GM12878 (cell line): ENCODE measurements at regions not wholly inside any gene's neighbourhood (a gene's known extent, or its start where the extent isn't known, plus 50 kb on each side); places are given as distances from the start of the nearest gene placed in this dataset.

Experiments used
- ATAC-seq: fragments of 200-7000 bp; cut with Tn5 transposase; 3 replicates; pipeline ENCODE4 v1.9.1; 2020; ENCODE audit warnings: mild to moderate bottlenecking, moderate library complexity
- BruUV-seq: library from RNA; stranded (reverse); fragments of 400-500 nt; replicated peaks from 2 replicates; lab custom pipeline; 2021; lab: Mats Ljungman, UMichigan
- CTCF ChIA-PET: fragments of 300-600 bp; sonication (Branson Sonifier 250); formaldehyde crosslinking; extraction: SDS; loops from one replicate; lab custom pipeline; 2021; ENCODE audit warnings: inconsistent platforms; lab: Yijun Ruan, JAX
- POLR2A ChIA-PET: fragments of 350-600 bp; formaldehyde crosslinking; extraction: SDS; loops from one replicate; lab custom pipeline; 2021; ENCODE audit warnings: inconsistent platforms; lab: Charles Lee
- RAD21 ChIA-PET: fragments of 300-600 bp; sonication (Branson Sonifier 250); formaldehyde crosslinking; loops from one replicate; lab custom pipeline; 2023; ENCODE audit warnings: antibody characterized with exemption; ENCODE audit not compliant: unreplicated experiment; lab: Charles Lee
- SMC1A ChIA-PET: fragments of 300-600 bp; sonication (Branson Sonifier 250); formaldehyde crosslinking; loops from one replicate; lab custom pipeline; 2023; ENCODE audit not compliant: unreplicated experiment, uncharacterized antibody; lab: Charles Lee
- DNase-seq: peaks from one replicate; pipeline ENCODE4 v3.0.0-alpha.2; 2011; ENCODE audit warnings: low read depth, low spot score
- FAIRE-seq: peaks from 3 replicates; lab custom pipeline; 2011; peaks lifted over from hg19 to GRCh38; lab: Jason Lieb, UNC
- H2AFZ ChIP-seq: 2 replicates; pipeline ENCODE4 v1.6.0; 2011; ENCODE audit warnings: low read depth, low read length, control low read depth; ENCODE audit not compliant: control insufficient read depth
- H3K27ac ChIP-seq: 2 replicates; pipeline ENCODE4 v1.5.1; 2011; ENCODE audit warnings: control low read depth; ENCODE audit not compliant: control insufficient read depth, insufficient read depth
- H3K27me3 ChIP-seq, 2 experiments: replicated peaks in 1 of 2; 2 replicates each; pipeline versions ENCODE4 v1.6.0 to v1.6.1; 2011; ENCODE audit warnings: low read length in 1 of 2; ENCODE audit not compliant: control insufficient read depth in 2 of 2, insufficient read depth in 2 of 2
- H3K36me3 ChIP-seq, 2 experiments: 2 replicates each; pipeline ENCODE4 v1.5.1; 2011; ENCODE audit warnings: low read length in 1 of 2; ENCODE audit not compliant: control insufficient read depth in 2 of 2, insufficient read depth in 2 of 2
- H3K4me1 ChIP-seq: 2 replicates; pipeline ENCODE4 v1.6.1; 2011; ENCODE audit warnings: mild to moderate bottlenecking, low read length, moderate library complexity, mixed read lengths; ENCODE audit not compliant: control insufficient read depth, insufficient read depth
- H3K4me2 ChIP-seq: 2 replicates; pipeline ENCODE4 v1.6.0; 2011; ENCODE audit warnings: control low read depth; ENCODE audit not compliant: control insufficient read depth, insufficient read depth
- H3K4me3 ChIP-seq: fragments of 200-600 bp; sonication (generic); 2 replicates; pipeline ENCODE4 v1.5.1; 2016
- H3K79me2 ChIP-seq: 2 replicates; pipeline ENCODE4 v1.6.0; 2011; ENCODE audit warnings: low read length; ENCODE audit not compliant: control insufficient read depth, insufficient read depth
- H3K9ac ChIP-seq: 2 replicates; pipeline ENCODE4 v1.8.0; 2011; ENCODE audit warnings: low read length, control low read depth, mixed read lengths; ENCODE audit not compliant: control insufficient read depth, insufficient read depth
- H3K9me3 ChIP-seq: replicated peaks from 3 replicates; pipeline ENCODE4 v1.5.1; 2011; ENCODE audit warnings: mild to moderate bottlenecking, low read length; ENCODE audit not compliant: control insufficient read depth, insufficient read depth
- H4K20me1 ChIP-seq: 2 replicates; pipeline ENCODE4 v1.6.0; 2011; ENCODE audit not compliant: control insufficient read depth, insufficient read depth
- BHLHE40 ChIP-seq, 2 experiments: fragments of 450-650 bp in 1 of 2; IDR thresholded peaks; 2 replicates each; pipeline ENCODE4 v1.6.1; 2011 to 2017; ENCODE audit warnings: low read depth in 2 of 2, borderline replicate concordance in 1 of 2, improper control_type of control experiment in 1 of 2, low read length in 1 of 2, mild to moderate bottlenecking in 1 of 2
- EP300 ChIP-seq, 2 experiments: fragments of 150-350 bp in 1 of 2; IDR thresholded peaks; 2 replicates each; pipeline ENCODE4 v1.6.1; 2011 to 2012; ENCODE audit warnings: low read depth in 2 of 2, low read length in 2 of 2, borderline replicate concordance in 1 of 2, improper control_type of control experiment in 1 of 2, inconsistent platforms in 1 of 2; ENCODE audit not compliant: control insufficient read depth in 1 of 2
- FOXM1 ChIP-seq: IDR thresholded peaks from 2 replicates; pipeline ENCODE4 v1.6.1; 2012; ENCODE audit warnings: low read depth, mild to moderate bottlenecking, inconsistent platforms, low read length, moderate library complexity
- HCFC1 ChIP-seq: fragments of 150-350 bp; IDR thresholded peaks from 2 replicates; pipeline ENCODE4 v1.6.1; 2014; ENCODE audit warnings: low read length
- HDAC6 ChIP-seq: fragments of 200-600 bp; sonication (generic); IDR thresholded peaks from one replicate; pipeline ENCODE4 v1.8.0; 2017; ENCODE audit warnings: antibody characterized with exemption; ENCODE audit not compliant: unreplicated experiment
- IKZF1 ChIP-seq: fragments of 450-650 bp; conservative IDR thresholded peaks from 2 replicates; pipeline ENCODE4 v1.6.1; 2017; ENCODE audit warnings: antibody characterized with exemption, mild to moderate bottlenecking
- NFXL1 ChIP-seq: fragments of 450-650 bp; IDR thresholded peaks from 2 replicates; pipeline ENCODE4 v1.6.1; 2017; ENCODE audit warnings: antibody characterized with exemption, mild to moderate bottlenecking, borderline replicate concordance
- POLR2AphosphoS2 ChIP-seq: IDR thresholded peaks from 2 replicates; pipeline ENCODE4 v1.6.1; 2011; ENCODE audit warnings: low read depth, mild to moderate bottlenecking, low read length, improper control_type of control experiment, moderate library complexity
- RB1 ChIP-seq: fragments of 450-650 bp; formaldehyde crosslinking; IDR thresholded peaks from 2 replicates; pipeline ENCODE4 v1.6.1; 2017; ENCODE audit warnings: mild to moderate bottlenecking, borderline replicate concordance
- SMAD1 ChIP-seq: fragments of 450-650 bp; IDR thresholded peaks from 2 replicates; pipeline ENCODE4 v1.6.1; 2018; ENCODE audit warnings: mild to moderate bottlenecking, low read depth; ENCODE audit not compliant: partially characterized antibody
- WGBS: methylation state at CpG from one replicate; pipeline ENCODE4 v1.1.6; 2016; ENCODE audit warnings: low lambda C conversion rate; ENCODE audit not compliant: insufficient replicate concordance, insufficient coverage; ENCODE audit errors: missing lambda C conversion rate; 5-methylcytosine and 5-hydroxymethylcytosine counted together
- in situ Hi-C: fragments of 300-500 bp; cut with MboI; formaldehyde crosslinking; loops from 9 replicates; pipeline ENCODE4 v1.14.3; 2018; ENCODE audit warnings: mixed read lengths
- intact Hi-C: fragments of 100-400 bp; cut with micrococcal nuclease; formaldehyde crosslinking; loops from one replicate; pipeline ENCODE4 v1.14.2; 2022; ENCODE audit not compliant: unreplicated experiment
- TF ChIP-seq, protein P1 (sequence below): fragments of 450-650 bp; IDR thresholded peaks from 2 replicates; pipeline ENCODE4 v1.6.1; 2016; ENCODE audit warnings: mild to moderate bottlenecking
- TF ChIP-seq, protein P2 (sequence below): IDR thresholded peaks from 2 replicates; pipeline ENCODE4 v1.6.1; 2011; ENCODE audit warnings: low read depth, mild to moderate bottlenecking, low read length, moderate library complexity, borderline replicate concordance; ENCODE audit errors: extremely low read depth
- TF ChIP-seq, protein P3 (sequence below), 3 experiments: IDR thresholded peaks in 2 of 3; conservative IDR thresholded peaks in 1 of 3; 2 replicates each; pipeline ENCODE4 v1.5.1; 2011; ENCODE audit warnings: low read depth in 3 of 3, low read length in 3 of 3, mild to moderate bottlenecking in 3 of 3, control low read depth in 2 of 3, moderate library complexity in 2 of 3, inconsistent platforms in 1 of 3, mixed read lengths in 1 of 3; ENCODE audit not compliant: control insufficient read depth in 2 of 3, insufficient read depth in 1 of 3; ENCODE audit errors: extremely low read depth in 1 of 3
- TF ChIP-seq, protein P4 (sequence below): IDR thresholded peaks from 2 replicates; pipeline ENCODE4 v1.6.1; 2012; ENCODE audit warnings: low read length, inconsistent platforms

DNA sequence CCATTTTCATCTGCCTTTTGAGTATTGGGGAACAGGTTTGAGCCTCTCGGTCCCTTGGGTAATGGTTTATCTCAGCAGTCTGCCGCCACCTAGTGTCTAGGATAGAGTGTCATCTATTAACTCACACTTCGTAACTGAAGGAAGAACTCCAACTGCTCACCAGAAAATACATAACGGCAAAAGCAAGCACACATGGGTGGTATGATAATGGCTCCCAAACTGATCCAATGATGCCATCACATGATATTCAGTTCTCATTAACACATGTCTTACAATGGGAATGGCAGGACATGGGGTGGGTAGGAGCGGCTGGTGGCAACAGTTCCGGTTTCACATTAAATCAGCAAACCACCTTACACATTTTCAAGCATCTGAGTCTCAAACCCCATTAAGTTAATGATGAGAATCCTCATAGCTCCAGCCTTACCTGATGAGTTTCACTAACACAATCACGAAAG lies 110.7 kb upstream of the PHACTR1 start:
- in situ Hi-C loops (loop anchor here (5.0 to 10.0 kb wide), 6 partner anchors 249 to 1019 kb away; partner anchors contain the start of gene HIVEP1), intact Hi-C loops (loop anchor here (1.0 to 10.0 kb wide), 5 partner anchors 593 to 988 kb away; no protein-coding TSS in a partner anchor)
- no peaks in the 10 kb centered on the region for H3K79me2 ChIP-seq
- no peak overlapping the region for H3K9ac ChIP-seq
- WGBS = 2% methylated on average over 7 of the region's 7 CpGs
- H3K4me3 ChIP-seq = 0 out of 2 replicates have a peak overlapping the region, but pooled peaks have one; percentile 28
- no peaks in the 10 kb centered on the region for H3K36me3 ChIP-seq
- H4K20me1 ChIP-seq = no peaks in the 10 kb centered on the region
- H2AFZ ChIP-seq = peak overlapping the region; percentile 89
- no peaks in the 10 kb centered on the region for H3K9me3 ChIP-seq
- peak; percentile 57 for FAIRE-seq
- CTCF ChIA-PET = interaction anchor here (0.5 to 12.4 kb wide), 46 partner anchors 10 to 1024 kb away, joined by 3 to 403 read pairs (median 4); partner anchors contain the start of gene EDN1
- POLR2A ChIA-PET = interaction anchor here (0.6 to 4.4 kb wide), 5 partner anchors 249 to 951 kb away, joined by 3 to 27 read pairs (median 5); partner anchors contain the start of gene EDN1
- RAD21 ChIA-PET = interaction anchor here (0.6 to 11.7 kb wide), 33 partner anchors 10 to 1489 kb away, joined by 3 to 384 read pairs (median 4); partner anchors contain the start of gene EDN1
- peak; percentile 90 for DNase-seq
- H3K27ac ChIP-seq = peak overlapping the region; percentile 41
- peak overlapping the region; percentile 74 for H3K4me2 ChIP-seq
- no peaks in the 10 kb centered on the region for H3K27me3 ChIP-seq
- no TSS peak for BruUV-seq
- SMC1A ChIA-PET = interaction anchor here (0.7 to 11.1 kb wide), 35 partner anchors 10 to 1030 kb away, joined by 3 to 382 read pairs (median 5); partner anchors contain the start of gene EDN1
- ATAC-seq = peak; percentile 66
- H3K4me1 ChIP-seq = peaks cover 46% of the 10 kb centered on the region
- TF ChIP-seq NFXL1 (no peak), EP300 (IDR thresholded peaks at IDR 0.05; ENCODE audit: borderline replicate concordance in 1 of 2, control insufficient read depth in 1 of 2, low read depth in 2 of 2, low read length in 2 of 2) (peak in 1 of 2 experiments; percentile 64; a peak in 2 of 4 replicates), IKZF1 (peak; percentile 95), SMAD1 (peak; percentile 61), POLR2AphosphoS2 (no peak), RB1 (peak; percentile 62; the same call in 1 of the 2 replicates), BHLHE40 (IDR thresholded peaks at IDR 0.05; ENCODE audit: borderline replicate concordance in 1 of 2, low read depth in 2 of 2, low read length in 1 of 2) (peak; percentile 8 to 36; a peak in 2 of 4 replicates), HCFC1 (peak; percentile 30; the same call in 1 of the 2 replicates), HDAC6 (no peak), FOXM1 (peak; percentile 78)
- TF ChIP-seq, protein P1, sequence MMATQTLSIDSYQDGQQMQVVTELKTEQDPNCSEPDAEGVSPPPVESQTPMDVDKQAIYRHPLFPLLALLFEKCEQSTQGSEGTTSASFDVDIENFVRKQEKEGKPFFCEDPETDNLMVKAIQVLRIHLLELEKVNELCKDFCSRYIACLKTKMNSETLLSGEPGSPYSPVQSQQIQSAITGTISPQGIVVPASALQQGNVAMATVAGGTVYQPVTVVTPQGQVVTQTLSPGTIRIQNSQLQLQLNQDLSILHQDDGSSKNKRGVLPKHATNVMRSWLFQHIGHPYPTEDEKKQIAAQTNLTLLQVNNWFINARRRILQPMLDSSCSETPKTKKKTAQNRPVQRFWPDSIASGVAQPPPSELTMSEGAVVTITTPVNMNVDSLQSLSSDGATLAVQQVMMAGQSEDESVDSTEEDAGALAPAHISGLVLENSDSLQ = 0 out of 2 replicates have a peak, but pooled peaks have one; percentile 4
- TF ChIP-seq, protein P2, sequence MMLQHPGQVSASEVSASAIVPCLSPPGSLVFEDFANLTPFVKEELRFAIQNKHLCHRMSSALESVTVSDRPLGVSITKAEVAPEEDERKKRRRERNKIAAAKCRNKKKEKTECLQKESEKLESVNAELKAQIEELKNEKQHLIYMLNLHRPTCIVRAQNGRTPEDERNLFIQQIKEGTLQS = no peak
- TF ChIP-seq, protein P3, sequence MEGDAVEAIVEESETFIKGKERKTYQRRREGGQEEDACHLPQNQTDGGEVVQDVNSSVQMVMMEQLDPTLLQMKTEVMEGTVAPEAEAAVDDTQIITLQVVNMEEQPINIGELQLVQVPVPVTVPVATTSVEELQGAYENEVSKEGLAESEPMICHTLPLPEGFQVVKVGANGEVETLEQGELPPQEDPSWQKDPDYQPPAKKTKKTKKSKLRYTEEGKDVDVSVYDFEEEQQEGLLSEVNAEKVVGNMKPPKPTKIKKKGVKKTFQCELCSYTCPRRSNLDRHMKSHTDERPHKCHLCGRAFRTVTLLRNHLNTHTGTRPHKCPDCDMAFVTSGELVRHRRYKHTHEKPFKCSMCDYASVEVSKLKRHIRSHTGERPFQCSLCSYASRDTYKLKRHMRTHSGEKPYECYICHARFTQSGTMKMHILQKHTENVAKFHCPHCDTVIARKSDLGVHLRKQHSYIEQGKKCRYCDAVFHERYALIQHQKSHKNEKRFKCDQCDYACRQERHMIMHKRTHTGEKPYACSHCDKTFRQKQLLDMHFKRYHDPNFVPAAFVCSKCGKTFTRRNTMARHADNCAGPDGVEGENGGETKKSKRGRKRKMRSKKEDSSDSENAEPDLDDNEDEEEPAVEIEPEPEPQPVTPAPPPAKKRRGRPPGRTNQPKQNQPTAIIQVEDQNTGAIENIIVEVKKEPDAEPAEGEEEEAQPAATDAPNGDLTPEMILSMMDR (IDR thresholded peaks at IDR 0.05 in 2 of 3, conservative IDR thresholded peaks at IDR 0.05 in 1 of 3; ENCODE audit: control insufficient read depth in 2 of 3, extremely low read depth in 1 of 3, insufficient read depth in 1 of 3, low read depth in 3 of 3, low read length in 3 of 3) = peak; percentile 70 to 87 (median 80); a peak in 5 of 6 replicates
- TF ChIP-seq, protein P4, sequence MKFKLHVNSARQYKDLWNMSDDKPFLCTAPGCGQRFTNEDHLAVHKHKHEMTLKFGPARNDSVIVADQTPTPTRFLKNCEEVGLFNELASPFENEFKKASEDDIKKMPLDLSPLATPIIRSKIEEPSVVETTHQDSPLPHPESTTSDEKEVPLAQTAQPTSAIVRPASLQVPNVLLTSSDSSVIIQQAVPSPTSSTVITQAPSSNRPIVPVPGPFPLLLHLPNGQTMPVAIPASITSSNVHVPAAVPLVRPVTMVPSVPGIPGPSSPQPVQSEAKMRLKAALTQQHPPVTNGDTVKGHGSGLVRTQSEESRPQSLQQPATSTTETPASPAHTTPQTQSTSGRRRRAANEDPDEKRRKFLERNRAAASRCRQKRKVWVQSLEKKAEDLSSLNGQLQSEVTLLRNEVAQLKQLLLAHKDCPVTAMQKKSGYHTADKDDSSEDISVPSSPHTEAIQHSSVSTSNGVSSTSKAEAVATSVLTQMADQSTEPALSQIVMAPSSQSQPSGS = peak; percentile 62
